Activated T-cell treated with anti-CD3 and anti-CD28 coated beads, Interleukin-2, amount 50 U/mL, for 24 hours (primary cell): ENCODE measurements at regions not wholly inside any gene's neighbourhood (a gene's known extent, or its start where the extent isn't known, plus 50 kb on each side); places are given as distances from the start of the nearest gene placed in this dataset.

Source experiments
- DNase-seq: peaks from one replicate; pipeline ENCODE4 v3.0.0-alpha.2; 2020
- H3K27ac Mint-ChIP-seq: 2 replicates; pipeline ENCODE4 v1.8.0; 2020; ENCODE audit warnings: mild to moderate bottlenecking, mixed read lengths
- H3K27me3 Mint-ChIP-seq: 2 replicates; pipeline ENCODE4 v1.8.0; 2020; ENCODE audit warnings: mixed read lengths
- H3K36me3 Mint-ChIP-seq: 2 replicates; pipeline ENCODE4 v1.8.0; 2020; ENCODE audit warnings: low read depth, mixed read lengths
- H3K4me1 Mint-ChIP-seq: 2 replicates; pipeline ENCODE4 v1.8.0; 2020; ENCODE audit warnings: low read depth, mixed read lengths
- H3K4me3 Mint-ChIP-seq: 2 replicates; pipeline ENCODE4 v1.8.0; 2020; ENCODE audit warnings: mild to moderate bottlenecking, moderate library complexity, mixed read lengths
- H3K9me3 Mint-ChIP-seq: 2 replicates; pipeline ENCODE4 v1.8.0; 2020; ENCODE audit warnings: mixed read lengths

DNA sequence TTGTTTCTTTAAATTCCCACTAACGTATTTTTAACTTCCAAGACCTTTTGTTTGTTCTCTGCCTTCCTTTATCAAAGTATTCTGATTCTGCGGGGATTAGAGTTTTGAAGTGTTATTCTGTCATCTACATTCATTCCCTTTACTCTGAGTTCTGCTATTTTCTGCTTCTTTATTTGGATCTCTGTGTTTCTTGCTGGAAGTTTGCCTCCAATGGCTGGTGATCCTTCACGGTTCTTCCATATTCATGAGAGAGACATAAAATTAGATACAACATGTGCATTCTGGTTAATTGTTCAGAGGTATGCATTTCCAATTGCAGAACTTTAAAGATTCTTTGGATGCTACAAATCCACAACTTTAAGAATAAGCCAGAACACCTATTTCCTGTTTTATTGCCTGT is 244.7 kb upstream of the ADARB2 start:
- H3K36me3 Mint-ChIP-seq, result no peaks in the 10 kb centered on the region
- H3K9me3 Mint-ChIP-seq, result no peaks in the 10 kb centered on the region
- H3K27ac Mint-ChIP-seq, result no peak overlapping the region
- DNase-seq, result no peak
- H3K4me1 Mint-ChIP-seq, result no peaks in the 10 kb centered on the region
- H3K27me3 Mint-ChIP-seq, result peaks cover 7% of the 10 kb centered on the region
- H3K4me3 Mint-ChIP-seq, result no peak overlapping the region

- H3K4me3 Mint-ChIP-seq, result no peak overlapping the region
- peaks cover 7% of the 10 kb centered on the region for H3K27me3 Mint-ChIP-seq
- H3K36me3 Mint-ChIP-seq, result no peaks in the 10 kb centered on the region
- DNase-seq, result no peak
- H3K27ac Mint-ChIP-seq, result no peak overlapping the region
- H3K4me1 Mint-ChIP-seq, result no peaks in the 10 kb centered on the region
- H3K9me3 Mint-ChIP-seq, result no peaks in the 10 kb centered on the region
Observed at GRCh38 chr10:1980459-1980858, 243.1 kb upstream of the ADARB2 start.

- Mint-ChIP-seq H3K9me3 (no peaks in the 10 kb centered on the region), H3K27ac (no peak overlapping the region), H3K27me3 (peaks cover under 1% of the 10 kb centered on the region), H3K4me1 (no peaks in the 10 kb centered on the region), H3K4me3 (no peak overlapping the region), H3K36me3 (no peaks in the 10 kb centered on the region)
- no peak for DNase-seq
Observed at GRCh38 chr10:1978584-1978983, 241.3 kb upstream of the ADARB2 start.

GRCh38 chr10:1977461-1977860 is 240.1 kb upstream of the ADARB2 start:
- H3K27me3 Mint-ChIP-seq, result no peaks in the 10 kb centered on the region
- H3K27ac Mint-ChIP-seq, result no peak overlapping the region
- no peaks in the 10 kb centered on the region for H3K36me3 Mint-ChIP-seq
- no peak overlapping the region for H3K4me3 Mint-ChIP-seq
- no peak for DNase-seq
- H3K9me3 Mint-ChIP-seq, result no peaks in the 10 kb centered on the region
- H3K4me1 Mint-ChIP-seq, result no peaks in the 10 kb centered on the region

GRCh38 chr10:1972406-1972805 is 235.1 kb upstream of the ADARB2 start:
- no peaks in the 10 kb centered on the region for H3K36me3 Mint-ChIP-seq
- no peak overlapping the region for H3K4me3 Mint-ChIP-seq
- peaks cover 4% of the 10 kb centered on the region for H3K9me3 Mint-ChIP-seq
- no peaks in the 10 kb centered on the region for H3K27me3 Mint-ChIP-seq
- no peak for DNase-seq
- H3K4me1 Mint-ChIP-seq, result no peaks in the 10 kb centered on the region
- H3K27ac Mint-ChIP-seq, result no peak overlapping the region

GRCh38 chr10:1968257-1969033 is 231.1 kb upstream of the ADARB2 start:
- no peak overlapping the region for H3K27ac Mint-ChIP-seq
- no peaks in the 10 kb centered on the region for H3K4me1 Mint-ChIP-seq
- no peak overlapping the region for H3K4me3 Mint-ChIP-seq
- DNase-seq, result no peak
- H3K36me3 Mint-ChIP-seq, result no peaks in the 10 kb centered on the region
- no peaks in the 10 kb centered on the region for H3K27me3 Mint-ChIP-seq
- H3K9me3 Mint-ChIP-seq, result peaks cover 4% of the 10 kb centered on the region

DNA sequence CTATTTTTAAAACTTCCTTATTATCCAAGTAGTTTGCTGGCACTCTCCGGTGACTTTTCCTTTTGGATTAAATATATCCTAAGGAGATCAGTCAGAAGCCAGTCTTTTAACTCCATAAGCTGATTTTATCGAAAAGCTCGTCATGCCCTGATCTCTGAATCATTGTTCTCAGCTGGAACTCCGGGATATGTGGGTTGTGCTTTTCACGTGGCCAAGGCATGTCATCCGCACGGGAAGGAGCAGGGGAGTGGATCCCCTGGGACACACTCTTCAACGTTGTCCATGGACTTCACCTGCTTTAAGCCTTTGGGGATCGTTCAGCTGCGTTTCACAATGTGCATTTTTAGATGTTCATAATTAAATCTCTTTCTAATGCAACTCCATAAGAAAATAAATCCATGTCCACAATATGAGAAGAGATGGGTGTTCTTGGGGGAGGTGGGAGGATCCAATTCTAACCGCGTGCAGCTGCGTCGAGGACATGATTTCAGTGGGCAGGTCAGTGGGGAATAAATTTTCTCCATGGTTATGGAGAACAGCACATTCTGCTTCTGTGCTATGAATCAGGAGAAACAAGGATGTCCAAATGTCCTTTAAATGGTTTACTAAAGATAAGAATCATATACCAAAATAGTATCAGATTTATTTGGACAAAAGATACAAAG is 229.5 kb upstream of the ADARB2 start:
- H3K27me3 Mint-ChIP-seq, result no peaks in the 10 kb centered on the region
- no peaks in the 10 kb centered on the region for H3K36me3 Mint-ChIP-seq
- no peaks in the 10 kb centered on the region for H3K9me3 Mint-ChIP-seq
- H3K27ac Mint-ChIP-seq, result no peak overlapping the region
- DNase-seq, result no peak
- no peaks in the 10 kb centered on the region for H3K4me1 Mint-ChIP-seq
- H3K4me3 Mint-ChIP-seq, result no peak overlapping the region

GRCh38 chr10:1964476-1964875 is 227.2 kb upstream of the ADARB2 start:
- Mint-ChIP-seq H3K4me1 (no peaks in the 10 kb centered on the region), H3K27ac (no peak overlapping the region)

DNA sequence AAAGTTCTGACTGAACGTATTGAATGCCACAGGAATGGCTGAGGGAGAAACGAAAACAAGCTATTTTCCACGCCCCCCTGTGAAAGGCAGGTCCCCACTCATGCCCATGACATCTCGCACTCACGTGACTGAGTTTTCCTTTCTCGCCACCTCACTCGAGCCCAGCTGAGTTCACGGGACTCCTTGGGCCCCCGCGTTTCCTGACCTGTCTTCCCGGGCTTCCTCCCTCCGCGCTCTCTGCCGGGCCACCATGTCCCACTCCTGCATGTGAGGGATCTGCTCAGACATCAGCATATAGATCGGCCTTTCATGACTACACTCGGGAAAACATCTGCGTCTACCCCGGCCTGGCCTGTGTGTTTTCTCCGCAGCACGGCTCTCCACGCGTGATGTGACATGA is 226.0 kb upstream of the ADARB2 start:
- Mint-ChIP-seq H3K36me3 (no peaks in the 10 kb centered on the region), H3K4me3 (no peak overlapping the region), H3K9me3 (no peaks in the 10 kb centered on the region), H3K27ac (no peak overlapping the region), H3K4me1 (no peaks in the 10 kb centered on the region), H3K27me3 (no peaks in the 10 kb centered on the region)
- DNase-seq, result no peak

More at GRCh38 chr10:1964476-1964875, 227.2 kb upstream of the ADARB2 start:
- Mint-ChIP-seq H3K27me3 (no peaks in the 10 kb centered on the region), H3K9me3 (no peaks in the 10 kb centered on the region), H3K36me3 (no peaks in the 10 kb centered on the region), H3K4me3 (no peak overlapping the region)
- DNase-seq, result no peak

GRCh38 chr10:1961989-1962388 is 224.7 kb upstream of the ADARB2 start:
- Mint-ChIP-seq H3K36me3 (no peaks in the 10 kb centered on the region), H3K27me3 (no peaks in the 10 kb centered on the region), H3K4me3 (no peak overlapping the region), H3K27ac (no peak overlapping the region), H3K4me1 (peaks cover 8% of the 10 kb centered on the region), H3K9me3 (no peaks in the 10 kb centered on the region)
- no peak for DNase-seq

DNA sequence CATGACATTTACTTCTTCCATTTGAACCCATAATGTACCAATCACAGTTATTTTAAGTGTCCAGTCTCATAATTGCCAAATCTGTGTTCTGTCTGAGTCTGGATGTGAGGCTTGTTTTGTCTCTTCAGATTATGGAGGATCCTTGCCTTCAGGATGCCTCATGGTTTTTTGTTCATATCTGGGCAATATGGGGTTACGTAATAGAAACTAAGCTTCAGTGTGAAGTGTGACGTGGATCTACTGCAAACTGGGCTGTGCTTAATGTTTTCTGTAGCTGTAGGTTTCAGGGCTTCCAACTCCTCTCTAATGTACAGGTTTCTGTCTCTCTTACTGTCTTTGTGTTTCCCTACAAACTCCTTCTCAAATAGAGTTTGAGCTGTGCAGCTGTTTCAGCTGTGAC is 223.7 kb upstream of the ADARB2 start:
- H3K27ac Mint-ChIP-seq, result no peak overlapping the region
- DNase-seq, result no peak
- H3K4me3 Mint-ChIP-seq, result no peak overlapping the region
- no peaks in the 10 kb centered on the region for H3K36me3 Mint-ChIP-seq
- peaks cover 8% of the 10 kb centered on the region for H3K4me1 Mint-ChIP-seq
- no peaks in the 10 kb centered on the region for H3K27me3 Mint-ChIP-seq
- H3K9me3 Mint-ChIP-seq, result no peaks in the 10 kb centered on the region

- Mint-ChIP-seq H3K36me3 (no peaks in the 10 kb centered on the region), H3K9me3 (no peaks in the 10 kb centered on the region), H3K4me3 (no peak overlapping the region), H3K27ac (no peak overlapping the region), H3K27me3 (no peaks in the 10 kb centered on the region), H3K4me1 (peaks cover 8% of the 10 kb centered on the region)
- DNase-seq, result no peak
Observed at GRCh38 chr10:1957057-1957456, 219.7 kb upstream of the ADARB2 start.

GRCh38 chr10:1954300-1954699 is 217.0 kb upstream of the ADARB2 start:
- Mint-ChIP-seq H3K27ac (no peak overlapping the region), H3K4me1 (peaks cover 8% of the 10 kb centered on the region), H3K4me3 (no peak overlapping the region), H3K9me3 (no peaks in the 10 kb centered on the region), H3K36me3 (no peaks in the 10 kb centered on the region), H3K27me3 (no peaks in the 10 kb centered on the region)
- DNase-seq, result no peak

DNA sequence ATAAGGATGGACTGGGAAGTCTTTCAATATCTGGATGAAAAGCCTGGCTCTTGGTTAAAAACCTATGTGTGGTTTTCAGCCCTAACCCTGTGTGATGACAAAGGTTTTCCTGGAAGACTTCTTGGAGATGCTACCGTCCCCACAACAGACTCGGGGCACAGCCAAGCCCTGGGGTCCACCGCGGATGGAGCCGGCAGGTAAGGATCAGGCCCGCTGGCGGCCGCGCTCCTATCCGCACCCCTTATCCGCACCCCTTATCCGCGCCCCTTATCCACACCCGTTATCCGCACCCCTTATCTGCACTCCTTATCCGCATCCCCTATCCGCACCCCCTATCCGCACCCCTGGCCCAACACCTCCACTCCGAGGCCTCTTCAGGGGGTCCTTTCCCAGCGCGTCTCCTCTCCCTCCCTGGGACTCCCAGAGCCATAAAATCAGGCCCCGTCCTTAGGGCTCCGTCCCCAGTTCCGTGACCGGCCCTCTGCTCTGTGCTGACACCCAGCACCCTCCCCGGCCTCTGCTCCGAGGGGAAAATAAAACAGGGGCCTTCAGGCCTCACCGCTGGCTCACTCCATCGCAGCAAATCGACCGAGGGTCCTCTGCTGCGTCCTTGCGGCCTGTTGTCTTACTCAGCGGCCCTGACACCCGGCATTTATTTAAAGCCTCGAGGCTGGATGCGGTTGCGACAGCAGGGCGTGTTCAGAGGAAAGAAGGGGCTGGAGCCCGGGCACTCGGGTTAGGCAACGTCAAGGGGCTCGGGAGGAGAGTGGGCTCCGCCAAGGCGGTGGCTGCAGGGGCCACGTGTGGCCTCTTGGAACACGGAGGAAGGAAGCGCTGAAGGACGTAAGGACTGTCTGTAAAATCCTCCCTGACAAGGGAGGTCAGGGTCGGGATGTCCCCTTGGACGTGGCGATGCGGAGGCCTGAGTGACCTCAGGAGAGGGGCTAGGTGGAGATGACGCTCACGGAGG is 215.1 kb upstream of the ADARB2 start:
- no peaks in the 10 kb centered on the region for H3K27me3 Mint-ChIP-seq
- H3K4me1 Mint-ChIP-seq, result peaks cover 8% of the 10 kb centered on the region
- H3K27ac Mint-ChIP-seq, result no peak overlapping the region
- DNase-seq, result no peak
- H3K4me3 Mint-ChIP-seq, result no peak overlapping the region
- H3K36me3 Mint-ChIP-seq, result no peaks in the 10 kb centered on the region
- no peaks in the 10 kb centered on the region for H3K9me3 Mint-ChIP-seq
